GM11168 (cell line): ENCODE measurements at regions not wholly inside any gene's neighbourhood (a gene's known extent, or its start where the extent isn't known, plus 50 kb on each side); places are given as distances from the start of the nearest gene placed in this dataset.
"Not testable (repeated sequence)": the region's sequence is repeated elsewhere in the genome, so short reads cannot be mapped to it uniquely, and the experiment has no call there.

Experiments used
- in situ Hi-C: fragments of 300-500 bp; cut with MboI; formaldehyde crosslinking; loops from one replicate; pipeline ENCODE4 v1.12.0; 2022; ENCODE audit warnings: low sequenced_read_pairs; ENCODE audit not compliant: unreplicated experiment

DNA sequence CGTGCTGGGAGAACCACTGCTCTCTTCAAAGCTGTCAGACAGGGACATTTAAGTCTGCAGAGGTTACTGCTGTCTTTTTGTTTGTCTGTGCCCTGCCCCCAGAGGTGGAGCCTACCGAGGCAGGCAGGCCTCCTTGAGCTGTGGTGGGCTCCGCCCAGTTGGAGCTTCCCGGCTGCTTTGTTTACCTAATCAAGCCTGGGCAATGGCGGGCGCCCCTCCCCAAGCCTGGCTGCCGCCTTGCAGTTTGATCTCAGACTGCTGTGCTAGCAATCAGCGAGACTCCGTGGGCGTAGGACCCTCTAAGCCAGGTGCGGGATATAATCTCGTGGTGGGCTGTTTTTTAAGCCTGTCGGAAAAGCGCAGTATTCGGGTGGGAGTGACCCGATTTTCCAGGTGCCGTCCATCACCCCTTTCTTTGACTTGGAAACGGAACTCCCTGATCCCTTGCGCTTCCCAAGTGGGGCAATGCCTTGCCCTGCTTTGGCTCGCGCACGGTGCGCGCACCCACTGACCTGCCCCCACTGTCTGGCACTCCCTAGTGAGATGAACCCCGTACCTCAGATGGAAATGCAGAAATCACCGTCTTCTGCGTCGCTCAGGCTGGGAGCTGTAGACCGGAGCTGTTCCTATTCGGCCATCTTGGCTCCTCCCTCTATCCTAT lies 617.0 kb downstream of the ADCYAP1 start:
- in situ Hi-C loops: not testable (repeated sequence)

DNA sequence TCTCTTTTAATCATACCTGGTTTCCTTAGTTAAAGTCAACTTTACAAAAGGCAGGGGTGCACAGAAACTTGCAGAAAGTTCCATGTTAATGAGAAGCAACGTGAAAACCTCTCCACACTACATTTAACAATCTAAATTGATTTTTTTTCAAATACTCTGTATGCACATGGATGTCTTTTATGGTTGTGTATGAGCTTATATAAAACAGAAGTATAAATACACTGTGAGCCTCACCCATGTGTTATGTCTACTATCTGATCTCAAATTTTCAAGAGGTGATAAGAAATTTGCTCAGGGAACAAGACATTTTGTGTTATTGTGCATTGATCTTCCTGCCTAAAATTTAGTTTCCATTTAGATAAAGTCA lies 617.6 kb downstream of the ADCYAP1 start:
- in situ Hi-C loops: no loop called here

DNA sequence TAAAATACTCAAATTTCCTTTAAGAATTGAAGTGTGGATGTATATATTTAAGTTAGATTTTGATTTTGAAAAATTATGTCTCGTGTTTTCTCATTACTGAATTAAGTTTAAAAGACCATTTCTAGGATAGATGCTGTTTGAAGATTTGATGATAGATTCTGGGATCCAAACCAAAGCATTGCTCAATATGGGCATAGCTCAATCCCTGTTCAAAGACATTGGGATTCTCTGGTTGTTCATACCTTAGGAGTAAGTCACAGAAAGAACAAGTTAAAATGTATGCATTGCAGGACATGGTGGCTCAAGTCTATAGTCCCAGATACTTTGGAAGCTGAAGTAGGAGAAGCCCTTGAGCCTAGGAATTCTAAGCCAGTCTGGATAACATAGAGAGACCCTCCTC lies 622.3 kb downstream of the ADCYAP1 start:
- in situ Hi-C loops: no loop called here

DNA sequence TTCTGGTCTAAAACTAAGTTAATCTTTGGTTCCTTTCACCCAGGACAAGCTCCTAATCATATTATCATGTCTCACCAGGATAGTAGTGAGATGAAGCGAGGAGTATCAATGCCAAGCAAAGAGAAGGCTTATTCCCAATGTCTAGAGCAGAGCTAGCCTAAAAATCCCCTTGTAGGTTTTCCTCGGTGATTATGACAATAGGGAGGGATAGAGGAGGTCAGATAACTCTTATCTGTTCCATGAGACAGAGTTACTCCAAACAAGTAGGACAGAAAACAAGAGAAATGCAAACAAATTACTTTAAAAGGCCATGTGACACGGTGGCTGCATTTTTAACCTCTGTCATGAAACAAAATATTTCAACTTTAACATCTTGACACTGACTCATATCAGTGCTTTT lies 623.1 kb downstream of the ADCYAP1 start:
- in situ Hi-C loops: no loop called here

DNA sequence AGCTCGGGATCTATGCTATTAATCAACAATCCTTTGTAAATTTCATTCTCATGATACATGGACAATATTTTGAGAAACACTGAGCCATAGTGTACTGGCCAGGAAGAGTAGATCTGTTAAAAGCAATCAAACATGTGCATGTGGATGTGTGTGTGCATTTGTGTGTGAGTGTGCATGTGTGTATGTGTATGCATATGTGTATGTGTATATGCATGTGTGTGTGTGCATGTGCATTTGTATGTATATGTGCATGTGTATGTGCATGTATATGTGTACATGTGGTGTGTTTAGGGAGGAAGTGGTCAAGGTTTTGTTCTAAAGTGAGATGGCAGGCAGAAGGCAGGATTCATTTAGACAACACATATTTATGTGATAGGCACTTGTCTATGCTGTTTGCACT lies 623.8 kb downstream of the ADCYAP1 start:
- in situ Hi-C loops: no loop called here

DNA sequence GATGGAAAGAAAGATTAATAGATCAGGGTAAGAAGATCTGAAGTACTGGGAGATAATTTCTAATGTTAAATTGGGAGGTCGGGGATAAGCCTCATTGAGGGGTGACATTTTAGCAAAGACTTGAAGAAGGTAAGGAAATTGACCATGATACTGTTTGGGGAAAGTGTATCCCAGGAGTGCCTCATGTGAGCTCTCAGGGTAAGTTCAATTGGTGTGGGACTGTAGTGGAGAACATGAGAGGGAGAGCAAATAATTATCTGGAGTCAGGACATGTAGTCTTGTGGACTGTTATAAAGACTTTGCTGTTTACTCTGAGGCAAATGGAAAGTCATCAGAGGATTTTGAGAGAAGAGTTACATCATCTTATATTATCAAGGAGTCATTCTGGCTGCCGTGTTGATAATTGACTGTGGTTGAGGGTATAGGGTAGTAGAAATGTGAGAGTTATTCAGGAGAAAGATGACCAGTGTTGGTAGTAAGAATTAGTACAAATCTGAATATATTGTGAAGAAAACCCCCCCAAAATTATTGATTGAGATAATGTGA lies 624.4 kb downstream of the ADCYAP1 start:
- in situ Hi-C loops: no loop called here

DNA sequence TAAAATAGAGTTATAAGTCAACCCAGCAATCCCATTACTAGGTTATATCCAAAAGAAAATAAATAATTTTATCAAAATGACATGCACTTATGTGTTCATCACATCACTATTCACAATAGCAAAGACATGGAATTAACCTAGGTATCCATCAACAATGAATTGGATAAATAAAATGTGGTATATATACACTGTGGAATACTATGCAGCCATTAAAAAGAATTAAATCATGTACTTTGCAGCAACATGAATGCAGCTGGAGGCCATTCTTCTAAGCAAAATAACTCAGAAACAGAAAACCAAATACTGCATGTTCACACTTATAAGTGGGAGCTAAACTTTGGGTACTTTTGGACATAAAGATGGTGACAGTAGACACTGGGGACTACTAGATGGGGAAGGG lies 626.0 kb downstream of the ADCYAP1 start:
- in situ Hi-C loops: no loop called here

DNA sequence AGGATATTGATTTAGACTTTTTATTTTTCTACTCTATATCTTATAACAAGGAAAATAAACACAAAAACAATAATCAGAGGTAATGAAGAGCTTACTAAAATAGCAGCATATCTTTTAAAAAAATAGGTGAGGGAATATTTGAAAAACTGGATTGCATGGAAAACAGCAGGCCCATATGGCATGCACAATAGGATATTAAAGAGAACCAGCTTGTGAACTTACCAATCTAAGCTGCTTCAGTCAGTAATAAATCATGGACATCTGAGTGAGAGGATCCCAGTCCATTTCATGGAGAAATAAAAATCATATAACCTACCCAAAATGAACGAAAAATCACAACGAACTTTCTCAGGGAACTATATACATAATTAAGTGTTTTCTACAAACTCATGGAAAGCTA lies 634.6 kb downstream of the ADCYAP1 start:
- in situ Hi-C loops: no loop called here

DNA sequence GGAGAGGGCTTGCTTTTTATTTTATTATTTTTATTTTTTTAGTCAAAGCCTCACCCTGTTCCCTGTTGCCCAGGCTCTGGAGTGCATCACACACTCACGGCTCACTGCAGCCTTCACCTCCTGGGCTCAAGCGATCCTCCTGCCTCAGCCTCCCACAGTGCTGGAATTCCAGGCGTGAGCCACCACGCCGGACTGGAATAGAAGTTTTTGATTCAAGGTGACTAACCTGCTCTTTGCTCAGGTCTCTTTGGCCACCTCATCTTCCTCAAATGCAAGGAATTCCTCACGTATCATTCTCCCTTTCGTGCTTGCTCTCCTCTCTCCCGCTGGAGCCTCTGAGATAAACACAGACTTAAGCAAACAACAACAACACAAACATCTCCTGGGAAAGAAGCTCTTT lies 636.8 kb downstream of the ADCYAP1 start:
- in situ Hi-C loops: no loop called here

DNA sequence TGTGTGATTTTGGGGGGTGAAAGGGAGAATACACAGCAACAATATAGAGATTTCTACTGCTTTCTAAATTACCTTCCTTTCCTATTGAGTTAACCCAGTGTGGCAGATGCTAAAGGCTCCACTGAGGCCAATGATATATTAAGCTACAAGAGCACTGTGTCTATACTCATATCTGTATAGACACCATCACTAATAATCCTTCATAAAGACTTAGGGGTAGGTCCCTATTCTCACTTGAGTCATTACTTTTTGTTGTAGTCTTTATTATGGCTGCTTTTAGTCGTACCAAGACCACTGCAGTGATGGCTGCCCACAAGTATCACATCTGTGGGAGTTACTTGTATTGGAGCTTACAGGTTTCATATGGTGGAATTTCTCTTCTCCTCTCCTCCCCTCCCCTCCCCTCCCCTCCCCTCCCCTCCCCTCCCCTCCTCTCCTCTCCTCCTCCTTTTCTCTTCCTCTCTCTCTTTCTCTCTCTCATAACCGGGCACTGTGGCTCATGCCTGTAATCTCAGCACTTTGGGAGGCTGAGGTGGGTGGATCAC lies 637.6 kb downstream of the ADCYAP1 start:
- in situ Hi-C loops: no loop called here

DNA sequence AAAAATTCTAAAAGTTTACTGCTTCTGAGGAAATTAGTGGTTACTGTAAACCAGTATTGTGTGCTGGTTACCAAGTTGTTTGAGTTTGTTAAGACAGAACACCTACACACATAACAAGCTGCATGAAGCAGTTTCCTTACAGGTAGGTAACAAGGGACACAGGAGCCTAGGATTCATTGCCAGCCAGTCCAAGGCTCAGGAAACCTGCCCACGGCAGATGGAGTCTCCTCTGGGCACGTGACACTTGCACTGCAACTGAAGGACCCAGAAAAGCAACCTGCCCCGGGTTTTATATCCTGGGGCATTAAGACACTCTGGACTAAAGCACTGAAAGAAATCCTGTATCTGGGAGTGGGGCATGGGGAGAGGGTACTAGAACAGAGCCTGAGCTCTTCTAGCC lies 639.3 kb downstream of the ADCYAP1 start:
- in situ Hi-C loops: no loop called here

DNA sequence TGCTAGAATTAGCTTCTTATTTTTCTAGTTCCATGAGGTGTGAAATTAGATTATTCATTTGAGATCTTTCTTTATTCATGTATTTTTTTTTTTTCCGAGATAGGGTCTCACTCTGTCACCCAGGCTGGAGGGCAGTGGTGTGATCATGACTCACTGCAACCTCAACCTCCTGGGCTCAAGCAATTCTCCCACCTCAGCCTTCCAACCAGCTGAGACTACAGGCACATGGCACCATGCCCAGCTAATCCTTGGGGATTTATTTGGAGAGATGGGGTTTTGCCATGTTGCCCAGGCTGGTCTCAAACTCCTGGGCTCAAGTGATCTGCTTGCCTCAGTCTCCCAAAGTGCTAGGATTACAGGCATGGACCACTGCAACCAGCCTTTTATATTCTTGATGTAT lies 653.0 kb downstream of the ADCYAP1 start:
- in situ Hi-C loops: not testable (repeated sequence)

DNA sequence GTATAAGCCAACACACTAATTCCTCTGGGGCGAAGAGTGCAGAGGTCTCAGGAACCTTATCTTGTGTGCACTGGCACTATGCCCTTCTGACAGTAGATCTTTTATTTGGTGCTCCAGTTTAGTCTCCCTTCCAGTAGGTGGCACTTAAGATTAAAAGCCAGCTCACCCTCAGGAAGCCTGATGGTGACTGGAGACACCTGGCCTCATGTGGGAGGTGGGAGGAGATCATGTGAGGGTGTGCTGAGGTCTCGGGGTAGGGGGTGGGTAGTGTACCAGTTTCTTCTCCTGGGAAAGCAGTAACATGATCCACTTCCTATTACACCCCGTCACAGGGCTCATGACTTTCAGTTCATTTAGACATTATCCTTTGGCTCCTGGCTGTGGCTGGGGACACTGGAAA lies 654.9 kb downstream of the ADCYAP1 start:
- in situ Hi-C loops: no loop called here

DNA sequence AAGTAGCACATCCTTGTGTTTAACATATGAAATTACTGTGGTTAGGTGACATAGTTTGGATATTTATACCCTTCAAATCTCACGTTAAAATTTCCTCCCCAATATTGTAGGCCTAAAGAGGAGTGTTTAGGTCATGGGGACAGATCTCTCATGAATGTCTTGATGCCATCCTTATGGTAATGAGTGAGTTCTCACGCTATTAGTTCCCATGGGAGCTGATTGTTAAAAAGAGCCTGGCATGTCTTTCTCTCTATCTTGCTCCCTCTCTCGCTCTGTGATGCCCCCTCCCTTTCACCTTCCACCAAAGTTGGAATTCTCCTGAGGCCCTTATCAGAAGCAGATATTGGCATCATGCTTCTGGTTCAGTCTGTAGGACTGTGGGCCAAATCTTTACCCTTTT lies 660.1 kb downstream of the ADCYAP1 start:
- in situ Hi-C loops: no loop called here

DNA sequence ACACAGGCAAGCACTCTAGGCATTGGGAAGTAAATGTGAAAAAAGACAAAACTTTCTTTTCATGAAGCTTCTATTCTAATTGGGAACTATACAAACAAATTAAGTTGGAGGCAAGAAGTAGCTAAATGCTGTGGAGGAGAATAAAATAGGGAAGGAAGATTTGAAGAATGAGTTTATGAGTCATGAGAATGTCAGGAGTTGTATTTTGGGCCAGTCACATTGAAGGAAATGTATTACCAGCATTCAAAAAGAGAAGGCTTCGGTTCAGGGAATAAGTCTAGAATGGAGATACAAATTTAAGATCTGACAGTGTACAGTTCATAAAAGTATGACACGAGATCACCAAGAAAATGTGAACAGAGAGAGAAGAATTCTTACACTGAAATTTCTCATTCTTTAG lies 666.5 kb downstream of the ADCYAP1 start:
- in situ Hi-C loops: no loop called here

DNA sequence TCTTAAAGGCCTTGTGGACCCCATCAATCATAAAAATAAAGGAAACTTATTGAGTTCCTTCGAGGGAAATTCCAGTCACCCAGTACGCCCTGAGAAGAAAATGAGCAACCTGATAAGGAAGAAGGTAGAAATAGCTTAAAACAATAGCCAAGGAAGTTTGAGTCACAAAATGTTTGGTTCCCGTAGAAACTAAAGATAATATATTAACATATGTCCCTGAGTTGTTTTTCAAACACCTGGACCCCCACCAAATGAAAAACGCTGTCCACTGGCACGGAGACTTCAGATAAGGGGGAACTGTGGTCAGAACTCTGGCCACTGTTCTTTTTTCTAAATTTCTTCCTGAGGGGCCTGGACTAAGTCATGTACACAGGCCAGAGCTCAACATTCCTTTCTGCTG lies 669.1 kb downstream of the ADCYAP1 start:
- in situ Hi-C loops: no loop called here

DNA sequence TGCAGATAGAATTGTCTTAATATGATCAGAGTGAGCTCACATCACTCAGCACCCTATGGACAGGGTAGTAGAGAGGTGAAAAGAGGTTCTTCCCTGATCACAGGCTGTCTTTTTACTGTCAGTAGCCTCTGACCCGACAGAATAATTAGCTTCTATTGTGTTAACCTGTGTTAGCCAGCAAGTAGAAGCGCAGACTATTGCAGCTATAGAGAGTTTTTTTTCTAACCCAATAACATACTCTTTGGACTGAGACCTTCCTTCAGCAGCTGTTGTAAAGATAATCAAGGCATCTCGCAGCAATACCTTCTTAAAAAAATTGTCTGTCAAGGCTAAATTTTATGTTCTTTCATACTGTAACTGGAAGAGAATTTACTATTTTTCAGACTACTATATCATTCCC lies 670.4 kb downstream of the ADCYAP1 start:
- in situ Hi-C loops: no loop called here

DNA sequence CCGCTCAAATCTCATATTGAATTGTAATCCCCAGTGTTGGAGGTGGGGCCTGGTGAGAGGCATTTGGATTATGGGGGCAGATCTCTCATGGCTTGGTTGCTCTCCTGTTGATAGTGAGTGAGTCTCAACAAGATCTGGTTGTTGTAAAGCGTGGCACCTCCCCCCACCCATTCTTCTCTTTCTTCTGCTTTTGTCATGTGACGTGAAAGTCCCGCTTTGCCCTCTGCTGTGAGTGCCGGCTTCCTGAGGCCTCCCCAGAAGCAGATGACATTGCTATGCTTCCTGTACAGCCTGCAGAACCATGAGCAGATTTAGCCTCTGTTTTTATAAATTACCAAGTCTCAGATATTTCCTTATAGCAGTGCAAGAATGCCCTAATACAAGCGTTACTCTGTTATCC lies 673.8 kb downstream of the ADCYAP1 start:
- in situ Hi-C loops: no loop called here

DNA sequence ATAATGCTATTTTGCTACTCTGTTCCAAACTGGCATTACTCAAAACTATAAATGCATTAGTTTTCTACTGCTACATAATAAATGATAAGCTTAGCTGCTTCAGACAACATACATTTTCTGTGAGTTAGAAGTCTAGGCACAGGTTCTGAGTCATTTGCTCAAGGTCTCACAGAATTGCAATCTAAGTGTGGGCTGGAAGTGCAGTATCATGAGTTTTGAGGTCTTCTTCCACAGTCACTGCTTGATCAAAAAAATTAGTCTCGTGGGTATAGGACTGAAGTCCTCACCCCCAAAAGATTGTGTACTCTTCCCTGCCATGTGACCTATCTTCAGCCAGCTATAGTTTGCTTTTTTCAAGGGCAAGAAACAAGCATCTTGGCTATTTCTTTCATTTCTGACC lies 676.9 kb downstream of the ADCYAP1 start:
- in situ Hi-C loops: no loop called here

DNA sequence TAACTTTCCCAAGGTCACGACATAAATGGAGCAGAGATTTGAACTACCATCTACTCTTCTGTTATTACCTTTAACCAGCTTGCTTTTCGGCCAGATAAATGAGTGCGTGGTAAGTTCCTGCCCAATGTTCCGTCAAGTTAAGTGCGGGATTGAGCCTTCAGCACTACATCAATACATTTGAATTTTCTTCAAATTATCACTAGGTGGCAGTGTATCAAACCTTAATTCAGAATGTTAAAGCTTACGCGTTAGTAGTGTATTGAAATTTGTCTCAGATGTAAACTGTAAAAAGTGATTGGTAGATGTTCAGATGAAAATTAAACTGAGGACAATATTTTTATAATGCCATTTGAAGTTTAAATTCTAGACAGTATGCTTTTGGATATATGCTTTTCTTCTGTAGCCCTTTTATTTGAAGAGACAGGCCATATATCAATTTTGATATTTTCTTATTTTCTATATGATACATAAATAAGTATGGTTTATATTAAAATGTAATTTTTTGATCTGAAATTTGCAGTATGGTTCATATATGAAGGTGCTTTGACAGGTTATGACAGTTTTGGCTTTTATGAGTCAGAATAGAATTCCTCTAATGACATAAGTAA lies 681.3 kb downstream of the ADCYAP1 start:
- in situ Hi-C loops: no loop called here

DNA sequence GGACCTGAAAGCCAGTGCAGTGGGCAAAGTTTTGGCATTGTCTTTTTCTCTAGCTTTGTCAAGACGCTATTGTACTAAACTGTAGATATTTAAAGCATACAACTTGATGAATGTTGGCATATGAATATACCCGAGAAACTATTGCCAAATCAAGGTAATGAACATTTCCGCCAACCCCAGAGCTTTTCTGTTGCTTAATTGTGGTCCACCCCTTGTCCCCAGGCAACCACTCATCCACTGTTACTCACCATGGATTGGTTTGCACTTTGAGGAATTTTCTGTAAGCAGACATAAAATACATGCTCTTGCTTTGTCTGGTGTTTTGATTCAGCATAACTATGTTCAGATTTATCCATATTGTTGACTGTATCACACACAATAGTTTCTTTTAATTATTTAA lies 688.4 kb downstream of the ADCYAP1 start:
- in situ Hi-C loops: no loop called here

DNA sequence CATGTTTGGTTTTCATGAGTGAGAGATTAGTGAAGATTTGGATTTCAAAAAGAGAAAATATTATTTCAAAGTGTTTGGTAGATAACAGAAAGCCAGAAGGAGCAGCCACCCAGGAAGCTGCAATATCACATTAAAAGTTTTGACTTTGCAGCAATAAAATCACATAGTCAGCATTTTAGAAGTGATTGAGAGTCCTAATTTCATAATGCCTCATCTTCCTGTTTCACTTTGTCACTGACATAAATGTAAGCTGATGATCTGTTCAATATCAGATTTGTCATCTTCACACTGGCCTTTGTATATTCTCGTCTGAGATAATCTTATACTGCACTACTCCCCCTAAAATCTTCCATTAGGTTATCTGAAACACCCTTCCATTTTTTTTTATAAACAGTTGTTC lies 690.5 kb downstream of the ADCYAP1 start:
- in situ Hi-C loops: no loop called here
